ENCODE measurements at regions not wholly inside any gene's neighbourhood (a gene's known extent, or its start where the extent isn't known, plus 50 kb on each side); places are given as distances from the start of the nearest gene placed in this dataset.

DNA sequence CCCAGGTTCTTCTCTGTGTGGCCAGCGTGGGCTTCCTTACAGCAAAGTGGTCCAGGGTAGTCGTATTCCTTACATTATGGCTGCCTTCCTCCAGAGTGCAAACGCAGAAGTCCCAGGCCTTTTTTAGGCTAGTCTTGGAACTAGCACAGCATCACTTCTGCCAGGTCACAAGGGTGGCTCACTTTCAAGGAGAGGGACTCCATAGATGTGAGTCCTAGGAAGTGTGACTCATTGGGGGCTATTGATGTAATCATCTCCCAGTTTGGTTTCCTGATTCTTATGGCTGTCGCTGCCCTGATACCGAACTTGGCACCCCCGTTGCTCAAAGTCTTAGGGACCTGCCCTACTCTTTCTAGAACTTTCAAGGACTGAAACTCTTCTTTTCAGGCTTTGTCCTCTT is 140.0 kb downstream of the DCK start:
- no peak for DNase-seq (ENCODE audit: low read depth, low spot score)
- no peak overlapping the region for H3K9ac ChIP-seq (replicated peaks; ENCODE audit: extremely low read depth, insufficient read depth, low read length)
- no peak overlapping the region for H3K27ac ChIP-seq (ENCODE audit: insufficient read depth, low read depth, low read length)
- no peaks in the 10 kb centered on the region for H3K9me1 ChIP-seq (replicated peaks; ENCODE audit: control insufficient read depth, extremely low read depth, insufficient read depth, low read length)
- H3K36me3 ChIP-seq (ENCODE audit: control insufficient read depth in 2 of 2, extremely low read depth in 1 of 2, insufficient read depth in 2 of 2, low read length in 2 of 2) = no peaks in the 10 kb centered on the region
- ChIA-PET CTCF (no interaction called here), POLR2A (no interaction called here)
- FAIRE-seq = no peak
- no peak overlapping the region for H3K4me2 ChIP-seq (ENCODE audit: insufficient read depth, low read length)
- intact Hi-C loops (cut with micrococcal nuclease) = no loop called here
- no peaks in the 10 kb centered on the region for H3K79me2 ChIP-seq (ENCODE audit: control insufficient read depth, insufficient read depth, low read length)
- dilution Hi-C loops (cut with MboI; ENCODE audit: extremely low pct_ligation_motif_present, low sequenced_read_pairs) = no loop called here
- H3K27me3 ChIP-seq (ENCODE audit: control insufficient read depth in 2 of 2, insufficient read depth in 2 of 2, low read length in 2 of 2) = no peaks in the 10 kb centered on the region
- BruUV-seq (replicated peaks) = no TSS peak
- H3K9me3 ChIP-seq (replicated peaks; ENCODE audit: control insufficient read depth, insufficient read depth, low read length) = no peaks in the 10 kb centered on the region
- H2AFZ ChIP-seq (ENCODE audit: low read depth, low read length) = no peak overlapping the region
- no peaks in the 10 kb centered on the region for H3K4me1 ChIP-seq (ENCODE audit: control insufficient read depth, extremely low read depth, insufficient read depth, low read length)
- H4K20me1 ChIP-seq (replicated peaks; ENCODE audit: control insufficient read depth, extremely low read depth, insufficient read depth, low read length) = no peaks in the 10 kb centered on the region
- TF ChIP-seq POLR2A (IDR thresholded peaks at IDR 0.05; ENCODE audit: low read depth, low read length) (no peak), JUN (IDR thresholded peaks at IDR 0.05; ENCODE audit: borderline replicate concordance, insufficient read depth, insufficient read length, low read depth) (no peak), POLR2AphosphoS5 (IDR thresholded peaks at IDR 0.05; ENCODE audit: insufficient read depth, low read depth, low read length) (no peak), EZH2 (IDR thresholded peaks at IDR 0.05; ENCODE audit: borderline replicate concordance, low read depth, low read length, severe bottlenecking) (no peak), MYC (IDR thresholded peaks at IDR 0.05; ENCODE audit: low read depth, low read length) (no peak), CTCF (IDR thresholded peaks at IDR 0.05; ENCODE audit: extremely low read depth in 1 of 2, insufficient read depth in 1 of 2, low read depth in 1 of 2, low read length in 2 of 2) (no peak)
- TF ChIP-seq, protein P1, sequence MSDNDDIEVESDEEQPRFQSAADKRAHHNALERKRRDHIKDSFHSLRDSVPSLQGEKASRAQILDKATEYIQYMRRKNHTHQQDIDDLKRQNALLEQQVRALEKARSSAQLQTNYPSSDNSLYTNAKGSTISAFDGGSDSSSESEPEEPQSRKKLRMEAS (IDR thresholded peaks at IDR 0.05; ENCODE audit: insufficient read depth, insufficient read length) = no peak
- H3K4me3 ChIP-seq (replicated peaks in 1 of 3; ENCODE audit: insufficient read depth in 1 of 3, low read depth in 1 of 3, low read length in 3 of 3) = no peak overlapping the region

Measured in endothelial cell of umbilical vein (primary cell).